NCI-H226 (cell line): ENCODE measurements at regions not wholly inside any gene's neighbourhood (a gene's known extent, or its start where the extent isn't known, plus 50 kb on each side); places are given as distances from the start of the nearest gene placed in this dataset.

ENCODE experiments used
- DNase-seq: peaks from one replicate; pipeline ENCODE4 v3.0.0-alpha.2; 2015

GRCh38 chr2:215711471-215712034 is 275.7 kb upstream of the FN1 start:
- peak; percentile 63 for DNase-seq

GRCh38 chr2:215707608-215708007 is 271.7 kb upstream of the FN1 start:
- no peak for DNase-seq

- no peak for DNase-seq
These were observed 270.0 kb upstream of the FN1 start for GRCh38 chr2:215705771-215706361.

GRCh38 chr2:215705281-215705680 is 269.4 kb upstream of the FN1 start:
- no peak for DNase-seq

GRCh38 chr2:215702116-215702902 is 266.4 kb upstream of the FN1 start:
- DNase-seq: no peak

GRCh38 chr2:215699700-215700538 is 264.1 kb upstream of the FN1 start:
- DNase-seq: no peak

GRCh38 chr2:215699018-215699417 is 263.1 kb upstream of the FN1 start:
- no peak for DNase-seq

- no peak for DNase-seq
These were observed 262.7 kb upstream of the FN1 start for GRCh38 chr2:215698566-215698965.

GRCh38 chr2:215697496-215697895 is 261.6 kb upstream of the FN1 start:
- DNase-seq: peak; percentile 44

GRCh38 chr2:215697003-215697402 is 261.1 kb upstream of the FN1 start:
- DNase-seq: no peak

GRCh38 chr2:215695861-215696260 is 260.0 kb upstream of the FN1 start:
- no peak for DNase-seq

GRCh38 chr2:215693999-215694580 is 258.2 kb upstream of the FN1 start:
- no peak for DNase-seq

GRCh38 chr2:215693193-215693998 is 257.5 kb upstream of the FN1 start:
- peak; percentile 34 for DNase-seq

GRCh38 chr2:215692387-215693079 is 256.7 kb upstream of the FN1 start:
- no peak for DNase-seq

GRCh38 chr2:215691346-215691745 is 255.5 kb upstream of the FN1 start:
- no peak for DNase-seq

- no peak for DNase-seq
These were observed 251.5 kb upstream of the FN1 start for GRCh38 chr2:215687149-215688031.

GRCh38 chr2:215685238-215685990 is 249.5 kb upstream of the FN1 start:
- DNase-seq: no peak

- DNase-seq: no peak
These were observed 248.8 kb upstream of the FN1 start for GRCh38 chr2:215684448-215685237.

- DNase-seq: no peak
These were observed 247.4 kb upstream of the FN1 start for GRCh38 chr2:215683295-215683694.
